ENCODE measurements at regions not wholly inside any gene's neighbourhood (a gene's known extent, or its start where the extent isn't known, plus 50 kb on each side); places are given as distances from the start of the nearest gene placed in this dataset.

GRCh38 chr5:96576876-96577275 is 85.3 kb upstream of the CAST start:
- WGBS, 2 donors: 88 to 91% methylated on average over 3 of the region's 3 CpGs
- no peaks in the 10 kb centered on the region for H3K36me3 ChIP-seq
- H3K4me3 ChIP-seq: no peak overlapping the region
- no peaks in the 10 kb centered on the region for H3K27me3 ChIP-seq
- intact Hi-C loops (cut with DNase I): no loop called here
- no peak for DNase-seq
- H3K4me1 ChIP-seq: no peaks in the 10 kb centered on the region
- H3K9me3 ChIP-seq: no peaks in the 10 kb centered on the region
- TF ChIP-seq POLR2A (IDR thresholded peaks at IDR 0.05) (no peak), CTCF (IDR thresholded peaks at IDR 0.05) (no peak)
- H3K27ac ChIP-seq: no peak overlapping the region

- Histone ChIP-seq H3K4me3 (no peak overlapping the region), H3K9me3 (no peaks in the 10 kb centered on the region), H3K4me1 (no peaks in the 10 kb centered on the region), H3K27me3 (no peaks in the 10 kb centered on the region), H3K36me3 (no peaks in the 10 kb centered on the region), H3K27ac (no peak overlapping the region)
- no peak for DNase-seq
- TF ChIP-seq CTCF (IDR thresholded peaks at IDR 0.05): no peak
- TF ChIP-seq POLR2A (IDR thresholded peaks at IDR 0.05): no peak
- intact Hi-C loops (cut with DNase I): no loop called here
Measured at GRCh38 chr5:96577909-96578308, 84.3 kb upstream of the CAST start.

GRCh38 chr5:96579711-96580110 is 82.5 kb upstream of the CAST start:
- no peaks in the 10 kb centered on the region for H3K36me3 ChIP-seq
- DNase-seq: no peak
- 85 to 86% methylated on average over 2 of the region's 2 CpGs for WGBS, 2 donors
- H3K27ac ChIP-seq: no peak overlapping the region
- intact Hi-C loops (cut with DNase I): no loop called here
- no peaks in the 10 kb centered on the region for H3K4me1 ChIP-seq
- no peaks in the 10 kb centered on the region for H3K27me3 ChIP-seq
- TF ChIP-seq POLR2A (IDR thresholded peaks at IDR 0.05) (no peak), CTCF (IDR thresholded peaks at IDR 0.05) (no peak)
- H3K4me3 ChIP-seq: no peak overlapping the region
- H3K9me3 ChIP-seq: no peaks in the 10 kb centered on the region

GRCh38 chr5:96582343-96582742 is 79.8 kb upstream of the CAST start:
- Histone ChIP-seq H3K4me1 (no peaks in the 10 kb centered on the region), H3K36me3 (no peaks in the 10 kb centered on the region), H3K4me3 (no peak overlapping the region), H3K9me3 (no peaks in the 10 kb centered on the region), H3K27ac (no peak overlapping the region), H3K27me3 (no peaks in the 10 kb centered on the region)
- TF ChIP-seq POLR2A (IDR thresholded peaks at IDR 0.05): no peak
- TF ChIP-seq CTCF (IDR thresholded peaks at IDR 0.05): no peak
- intact Hi-C loops (cut with DNase I): no loop called here
- 68 to 79% methylated on average over 11 of the region's 11 CpGs for WGBS, 2 donors
- DNase-seq: no peak

GRCh38 chr5:96584712-96585111 is 77.5 kb upstream of the CAST start:
- H3K4me3 ChIP-seq: no peak overlapping the region
- intact Hi-C loops (cut with DNase I): no loop called here
- no peaks in the 10 kb centered on the region for H3K36me3 ChIP-seq
- TF ChIP-seq POLR2A (IDR thresholded peaks at IDR 0.05) (no peak), CTCF (IDR thresholded peaks at IDR 0.05) (no peak)
- WGBS, 2 donors: 53 to 68% methylated on average over 6 of the region's 6 CpGs
- no peaks in the 10 kb centered on the region for H3K27me3 ChIP-seq
- no peaks in the 10 kb centered on the region for H3K9me3 ChIP-seq
- H3K4me1 ChIP-seq: no peaks in the 10 kb centered on the region
- no peak for DNase-seq
- no peak overlapping the region for H3K27ac ChIP-seq

Measured in esophagus squamous epithelium (tissue), 5 donors.